Frontal cortex (tissue), 3 donors: ENCODE measurements at regions not wholly inside any gene's neighbourhood (a gene's known extent, or its start where the extent isn't known, plus 50 kb on each side); places are given as distances from the start of the nearest gene placed in this dataset.
"Not testable (repeated sequence)": the region's sequence is repeated elsewhere in the genome, so short reads cannot be mapped to it uniquely, and the experiment has no call there.

Experiments used
- DNase-seq, 2 donors: peaks; one replicate each; pipeline ENCODE4 v3.0.0; 2012; ENCODE audit warnings: low spot score in 2 of 2
- FAIRE-seq: peaks from 2 replicates; lab custom pipeline; 2012; peaks lifted over from hg19 to GRCh38; lab: Jason Lieb, UNC
- donor health status: control.
- donor health status: control.
- donor health status: control.

GRCh38 chr21:28877318-28877884, 115.3 kb downstream of the LTN1 start:
- FAIRE-seq (no peak), DNase-seq (no peak)

GRCh38 chr21:28875078-28875477, 117.6 kb downstream of the LTN1 start:
- FAIRE-seq (no peak), DNase-seq (no peak)

DNA sequence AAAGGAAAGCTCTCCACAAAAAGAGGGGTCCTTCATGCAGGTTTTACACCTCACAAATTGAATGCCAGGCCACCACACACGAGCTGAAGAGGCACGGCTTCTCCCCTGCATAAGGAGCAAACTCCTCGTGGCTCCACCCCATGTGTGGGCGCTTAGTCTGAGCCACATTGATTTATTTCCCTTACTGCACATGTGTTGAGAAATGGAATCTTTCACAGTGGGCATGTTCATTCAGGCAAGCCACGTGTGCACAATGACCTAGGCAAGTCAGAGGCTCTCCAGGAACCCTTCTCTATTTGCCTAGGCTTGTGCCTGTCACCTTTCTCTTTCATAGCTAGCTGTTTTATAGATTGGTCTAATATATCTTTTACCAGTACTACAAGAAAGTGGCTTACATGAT, 120.5 kb downstream of the LTN1 start:
- DNase-seq (no peak), FAIRE-seq (no peak)

GRCh38 chr21:28871388-28872010, 121.2 kb downstream of the LTN1 start:
- no peak for DNase-seq
- no peak for FAIRE-seq

DNA sequence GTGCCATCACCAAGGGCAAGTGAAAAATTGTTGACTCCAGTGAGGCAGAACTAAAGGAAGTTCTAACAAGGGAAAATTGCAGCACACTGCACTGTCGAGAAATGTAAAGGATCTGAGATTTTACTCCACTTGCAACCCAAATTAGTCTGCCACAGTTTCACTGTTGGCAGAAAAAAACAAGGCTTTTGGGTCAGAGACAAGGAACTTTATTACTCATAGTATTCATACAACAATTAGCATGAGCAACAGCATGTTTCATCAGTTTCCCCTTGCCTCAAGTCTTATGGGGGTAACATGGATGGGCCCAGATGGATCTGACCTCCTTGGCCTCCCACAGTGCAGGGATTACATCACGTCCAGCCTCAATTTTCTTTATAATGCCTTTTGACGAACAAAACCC, 125.3 kb downstream of the LTN1 start:
- DNase-seq = no peak
- FAIRE-seq = no peak

GRCh38 chr21:28865488-28866186, 127.0 kb downstream of the LTN1 start:
- DNase-seq = no peak
- no peak for FAIRE-seq

- DNase-seq (no peak), FAIRE-seq (no peak)
Observed at GRCh38 chr21:28858424-28858823, 134.3 kb downstream of the LTN1 start.

DNA sequence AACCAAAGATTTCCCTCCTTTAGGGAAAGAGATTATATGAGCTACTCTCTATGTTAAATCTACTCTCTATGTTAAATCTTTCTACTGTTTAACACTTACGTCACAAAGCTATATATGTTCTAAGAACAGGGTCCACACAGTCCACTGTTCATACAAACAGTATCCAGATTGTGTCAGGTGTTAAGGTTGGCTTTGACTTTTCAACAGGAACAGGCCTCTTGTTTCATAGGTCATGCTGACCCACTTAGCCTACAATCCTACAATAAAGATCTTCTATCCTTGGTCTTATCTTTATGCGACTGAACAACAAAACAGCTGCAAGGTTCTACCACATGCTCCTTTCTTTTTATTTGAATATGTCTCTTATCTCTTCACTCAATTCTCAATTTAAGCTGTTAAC, 134.9 kb downstream of the LTN1 start:
- DNase-seq = no peak
- FAIRE-seq = no peak

GRCh38 chr21:28856588-28857250, 136.0 kb downstream of the LTN1 start:
- DNase-seq (no peak), FAIRE-seq (no peak)

- FAIRE-seq = no peak
- no peak for DNase-seq
Observed at GRCh38 chr21:28852706-28853105, 140.0 kb downstream of the LTN1 start.

DNA sequence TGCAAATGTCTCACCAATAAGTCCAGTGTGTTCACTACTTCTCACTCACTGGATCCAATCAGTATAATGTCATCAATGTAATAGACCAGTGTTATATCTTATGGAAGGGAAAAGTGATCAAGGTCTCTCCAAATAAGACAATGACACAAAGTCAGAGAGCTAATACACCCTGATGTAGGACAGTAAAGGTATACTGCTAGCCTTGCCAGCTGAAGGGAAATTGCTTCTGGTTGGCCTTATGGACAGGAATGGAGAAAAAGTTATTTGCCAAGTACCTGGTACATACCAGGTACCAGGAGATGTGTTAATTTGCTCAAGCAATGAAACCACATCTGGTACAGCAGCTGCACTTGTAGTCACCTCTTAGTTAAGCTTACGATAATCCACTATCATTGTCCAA, 141.0 kb downstream of the LTN1 start:
- FAIRE-seq (no peak), DNase-seq (no peak)

GRCh38 chr21:28839237-28839636, 153.4 kb downstream of the LTN1 start:
- FAIRE-seq, DNase-seq: not testable (repeated sequence)

- not testable (repeated sequence) for DNase-seq, FAIRE-seq
Observed at GRCh38 chr21:28837426-28837825, 155.3 kb downstream of the LTN1 start.

- DNase-seq = not testable (repeated sequence)
Observed at GRCh38 chr21:28836588-28836987, 156.1 kb downstream of the LTN1 start.

GRCh38 chr21:28834335-28835238, 158.1 kb downstream of the LTN1 start:
- no peak for FAIRE-seq
- no peak for DNase-seq

More at GRCh38 chr21:28836588-28836987, 156.1 kb downstream of the LTN1 start:
- not testable (repeated sequence) for FAIRE-seq

GRCh38 chr21:28833609-28834008, 159.1 kb downstream of the LTN1 start:
- no peak for DNase-seq
- no peak for FAIRE-seq

DNA sequence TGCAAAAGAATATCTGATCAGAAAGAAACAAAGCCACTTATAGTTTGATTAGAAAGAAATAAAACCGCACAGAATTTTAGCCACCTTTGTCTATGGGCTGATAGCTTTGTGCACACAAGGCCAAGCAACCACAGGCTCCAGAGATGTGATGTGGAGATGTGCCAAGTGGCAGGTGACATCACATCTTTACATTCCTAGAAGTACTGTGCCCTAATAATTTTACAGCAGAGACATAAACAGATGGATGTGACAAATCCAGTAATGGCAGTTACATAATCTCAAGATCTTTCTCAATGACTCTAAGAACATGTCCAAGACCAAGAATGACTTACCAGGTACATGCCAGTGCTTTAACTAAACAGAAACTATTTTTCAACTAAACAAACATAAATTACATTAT, 159.5 kb downstream of the LTN1 start:
- no peak for FAIRE-seq

DNA sequence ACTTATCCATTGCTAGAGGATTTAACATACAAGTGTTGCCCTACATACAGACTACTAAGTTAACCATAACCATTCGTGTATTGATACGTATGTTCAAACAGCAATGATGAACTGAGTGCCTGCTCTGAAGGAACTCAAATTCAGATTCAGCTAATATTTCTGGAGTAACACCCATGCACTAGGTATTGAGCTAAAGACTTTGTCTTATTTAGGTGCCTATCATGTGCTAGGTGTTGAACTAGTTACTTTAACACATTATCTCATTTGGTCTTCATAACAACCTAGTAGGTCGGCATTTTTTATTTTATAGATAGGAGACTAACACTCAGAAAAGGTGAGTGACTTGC, 160.0 kb downstream of the LTN1 start:
- FAIRE-seq (no peak), DNase-seq (no peak)

More for the DNA sequence above, 159.5 kb downstream of the LTN1 start:
- DNase-seq = no peak

DNA sequence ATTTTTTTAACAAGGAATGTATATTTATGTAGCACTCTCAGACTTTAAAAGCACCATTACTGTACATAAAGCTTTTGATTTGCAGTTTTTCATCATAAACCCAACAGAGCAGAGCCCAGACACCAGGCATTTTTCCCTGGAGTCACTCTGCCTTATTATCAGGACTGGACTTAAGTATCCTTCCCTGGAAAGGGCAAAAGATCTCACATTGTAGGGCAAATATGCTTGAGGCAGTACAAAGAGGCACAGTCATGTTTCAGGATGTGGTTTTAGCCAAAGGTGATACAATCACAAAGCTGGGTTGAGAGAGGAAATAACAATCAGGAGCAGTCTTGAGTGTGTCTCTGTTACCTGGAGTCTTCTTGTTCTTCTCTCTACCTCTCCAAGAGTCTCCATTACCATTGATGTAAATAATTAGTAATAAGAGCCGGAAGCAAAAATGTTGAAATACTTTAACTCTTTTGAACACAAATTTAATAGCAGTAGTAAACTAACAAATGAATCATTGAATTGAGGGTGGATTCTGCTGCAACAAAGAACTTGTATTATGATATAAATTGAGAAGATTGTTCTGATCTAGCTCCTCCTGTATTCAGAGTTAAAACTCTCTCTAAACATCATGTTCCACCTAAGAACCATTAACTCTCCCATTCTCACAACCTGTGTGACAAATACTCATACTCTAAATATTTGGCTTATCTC, 160.5 kb downstream of the LTN1 start:
- DNase-seq = no peak
- no peak for FAIRE-seq
